ENCODE measurements at regions not wholly inside any gene's neighbourhood (a gene's known extent, or its start where the extent isn't known, plus 50 kb on each side); places are given as distances from the start of the nearest gene placed in this dataset.

GRCh38 chr12:47378907-47379306 is 299.1 kb upstream of the AMIGO2 start:
- TF ChIP-seq CTCF (IDR thresholded peaks at IDR 0.05) (no peak), POLR2A (IDR thresholded peaks at IDR 0.05) (no peak)
